GM18511 (cell line): ENCODE measurements at regions not wholly inside any gene's neighbourhood (a gene's known extent, or its start where the extent isn't known, plus 50 kb on each side); places are given as distances from the start of the nearest gene placed in this dataset.
"Not testable (repeated sequence)": the region's sequence is repeated elsewhere in the genome, so short reads cannot be mapped to it uniquely, and the experiment has no call there.

ENCODE experiments used
- ATAC-seq: cut with Tn5 transposase; IDR thresholded peaks from one replicate; pipeline ENCODE4 v1.9.1; 2021; ENCODE audit warnings: mild to moderate bottlenecking, moderate library complexity; ENCODE audit not compliant: unreplicated experiment

- ATAC-seq, result no peak
These were observed 424.1 kb downstream of the RSL24D1 start for GRCh38 chr15:54772663-54773062.

- ATAC-seq, result not testable (repeated sequence)
These were observed 447.3 kb downstream of the RSL24D1 start for GRCh38 chr15:54749461-54749860.

- ATAC-seq, result no peak
These were observed 474.3 kb downstream of the RSL24D1 start for GRCh38 chr15:54722342-54722986.

- ATAC-seq, result no peak
These were observed 477.4 kb downstream of the RSL24D1 start for GRCh38 chr15:54719325-54719724.

GRCh38 chr15:54707805-54708752, 488.7 kb downstream of the RSL24D1 start:
- no peak for ATAC-seq

- no peak for ATAC-seq
These were observed 509.1 kb downstream of the RSL24D1 start for GRCh38 chr15:54687628-54688027.
